HEK293 (cell line): ENCODE measurements at regions not wholly inside any gene's neighbourhood (a gene's known extent, or its start where the extent isn't known, plus 50 kb on each side); places are given as distances from the start of the nearest gene placed in this dataset.
"Not testable (repeated sequence)": the region's sequence is repeated elsewhere in the genome, so short reads cannot be mapped to it uniquely, and the experiment has no call there.

ENCODE experiments used
- CTCF ChIA-PET: fragments of 350-600 bp; formaldehyde crosslinking; extraction: SDS; loops from one replicate; lab custom pipeline; 2021; ENCODE audit warnings: antibody characterized with exemption; lab: Yijun Ruan, JAX
- POLR2A ChIA-PET: fragments of 300-600 bp; formaldehyde crosslinking; extraction: SDS; loops from one replicate; lab custom pipeline; 2020; ENCODE audit warnings: antibody characterized with exemption, inconsistent platforms; lab: Yijun Ruan, JAX
- H3K27ac ChIP-seq: fragments of 200-500 bp; sonication (Bioruptor generic); 2 replicates; pipeline ENCODE4 v1.5.1; 2014; ENCODE audit warnings: low read depth, low read length, control low read depth, inconsistent platforms; ENCODE audit errors: extremely low read depth
- H3K36me3 ChIP-seq, 2 experiments: fragments of 200-500 bp in 1 of 2; sonication (Bioruptor generic) in 1 of 2; 1 replicate in 1 of 2; 2 replicates in 1 of 2; pipeline ENCODE4 v1.5.1; 2014 to 2017; ENCODE audit warnings: inconsistent platforms in 2 of 2, low read length in 2 of 2; ENCODE audit not compliant: control insufficient read depth in 2 of 2, insufficient read depth in 1 of 2
- H3K4me1 ChIP-seq: fragments of 200-500 bp; sonication (Bioruptor generic); 2 replicates; pipeline ENCODE4 v1.5.1; 2014; ENCODE audit warnings: mild to moderate bottlenecking, low read length, inconsistent platforms; ENCODE audit not compliant: control insufficient read depth, insufficient read depth
- H3K4me3 ChIP-seq: 2 replicates; pipeline ENCODE4 v1.5.1; 2011; ENCODE audit warnings: low read depth, mild to moderate bottlenecking, control low read depth, low read length, moderate library complexity
- H3K9me3 ChIP-seq: fragments of 200-500 bp; sonication (Bioruptor generic); 2 replicates; pipeline ENCODE4 v1.5.1; 2014; ENCODE audit warnings: low read depth, low read length, inconsistent platforms; ENCODE audit not compliant: control insufficient read depth, insufficient read depth
- ATF2 ChIP-seq: fragments of 450-650 bp; formaldehyde crosslinking; IDR thresholded peaks from 2 replicates; pipeline ENCODE4 v1.5.1; 2016; ENCODE audit warnings: missing biosample characterization, missing genetic modification characterization, low read depth
- BCL6B ChIP-seq: fragments of 450-650 bp; formaldehyde crosslinking; IDR thresholded peaks from 2 replicates; pipeline ENCODE4 v1.5.1; 2017; ENCODE audit warnings: missing biosample characterization, missing genetic modification characterization
- GLI4 ChIP-seq: fragments of 450-650 bp; formaldehyde crosslinking; IDR thresholded peaks from 2 replicates; pipeline ENCODE4 v1.5.1; 2016; ENCODE audit warnings: missing biosample characterization, missing genetic modification characterization
- PRDM6 ChIP-seq: fragments of 450-650 bp; formaldehyde crosslinking; IDR thresholded peaks from 2 replicates; pipeline ENCODE4 v1.5.1; 2017; ENCODE audit warnings: missing biosample characterization, missing genetic modification characterization
- SP3 ChIP-seq: fragments of 450-650 bp; formaldehyde crosslinking; IDR thresholded peaks from 2 replicates; pipeline ENCODE4 v1.5.1; 2016; ENCODE audit warnings: missing biosample characterization, missing genetic modification characterization
- ZBTB21 ChIP-seq: fragments of 450-650 bp; formaldehyde crosslinking; IDR thresholded peaks from 2 replicates; pipeline ENCODE4 v1.5.1; 2017; ENCODE audit warnings: missing biosample characterization, missing genetic modification characterization
- ZBTB44 ChIP-seq: fragments of 450-650 bp; IDR thresholded peaks from 2 replicates; pipeline ENCODE4 v1.5.1; 2018; ENCODE audit warnings: missing biosample characterization, mild to moderate bottlenecking, missing genetic modification characterization
- ZBTB48 ChIP-seq: fragments of 450-650 bp; formaldehyde crosslinking; IDR thresholded peaks from 2 replicates; pipeline ENCODE4 v1.5.1; 2016; ENCODE audit warnings: missing biosample characterization, missing genetic modification characterization
- ZBTB6 ChIP-seq: fragments of 450-650 bp; formaldehyde crosslinking; IDR thresholded peaks from 2 replicates; pipeline ENCODE4 v1.5.1; 2017; ENCODE audit warnings: missing biosample characterization, missing genetic modification characterization
- ZFP37 ChIP-seq: fragments of 450-650 bp; formaldehyde crosslinking; IDR thresholded peaks from 2 replicates; pipeline ENCODE4 v1.5.1; 2016; ENCODE audit warnings: missing biosample characterization, missing genetic modification characterization
- ZNF223 ChIP-seq: fragments of 450-650 bp; formaldehyde crosslinking; IDR thresholded peaks from 2 replicates; pipeline ENCODE4 v1.5.1; 2016; ENCODE audit warnings: missing biosample characterization, missing genetic modification characterization
- ZNF239 ChIP-seq: fragments of 450-650 bp; formaldehyde crosslinking; IDR thresholded peaks from 2 replicates; pipeline ENCODE4 v1.5.1; 2016; ENCODE audit warnings: missing biosample characterization, missing genetic modification characterization
- ZNF37A ChIP-seq: fragments of 450-650 bp; IDR thresholded peaks from 2 replicates; pipeline ENCODE4 v1.5.1; 2018; ENCODE audit warnings: missing biosample characterization, missing genetic modification characterization
- ZNF394 ChIP-seq: fragments of 450-650 bp; formaldehyde crosslinking; IDR thresholded peaks from 2 replicates; pipeline ENCODE4 v1.5.1; 2016; ENCODE audit warnings: missing biosample characterization, missing genetic modification characterization, mild to moderate bottlenecking, moderate library complexity, borderline replicate concordance
- ZNF423 ChIP-seq: fragments of 450-650 bp; formaldehyde crosslinking; IDR thresholded peaks from 2 replicates; pipeline ENCODE4 v1.5.1; 2016; ENCODE audit warnings: missing biosample characterization, missing genetic modification characterization
- ZNF530 ChIP-seq: fragments of 450-650 bp; formaldehyde crosslinking; IDR thresholded peaks from 2 replicates; pipeline ENCODE4 v1.5.1; 2016; ENCODE audit warnings: low read depth, missing biosample characterization, missing genetic modification characterization
- ZNF549 ChIP-seq: fragments of 450-650 bp; IDR thresholded peaks from 2 replicates; pipeline ENCODE4 v1.5.1; 2018; ENCODE audit warnings: missing biosample characterization, missing genetic modification characterization, mild to moderate bottlenecking, inconsistent platforms, moderate library complexity
- ZNF560 ChIP-seq: fragments of 450-650 bp; formaldehyde crosslinking; IDR thresholded peaks from 2 replicates; pipeline ENCODE4 v1.5.1; 2017; ENCODE audit warnings: missing biosample characterization, missing genetic modification characterization, borderline replicate concordance
- ZNF561 ChIP-seq: fragments of 450-650 bp; IDR thresholded peaks from 2 replicates; pipeline ENCODE4 v1.5.1; 2018; ENCODE audit warnings: missing biosample characterization, missing genetic modification characterization, borderline replicate concordance
- ZNF580 ChIP-seq: fragments of 450-650 bp; formaldehyde crosslinking; IDR thresholded peaks from 2 replicates; pipeline ENCODE4 v1.5.1; 2016; ENCODE audit warnings: missing biosample characterization, missing genetic modification characterization
- ZNF692 ChIP-seq: fragments of 450-650 bp; formaldehyde crosslinking; IDR thresholded peaks from 2 replicates; pipeline ENCODE4 v1.5.1; 2016; ENCODE audit warnings: missing biosample characterization, missing genetic modification characterization
- ZNF776 ChIP-seq: fragments of 450-650 bp; formaldehyde crosslinking; IDR thresholded peaks from 2 replicates; pipeline ENCODE4 v1.5.0; 2017; ENCODE audit warnings: missing biosample characterization, missing genetic modification characterization, borderline replicate concordance
- ZNF830 ChIP-seq: fragments of 450-650 bp; IDR thresholded peaks from 2 replicates; pipeline ENCODE4 v1.5.0; 2018; ENCODE audit warnings: missing biosample characterization, missing genetic modification characterization, low read depth, mild to moderate bottlenecking, moderate library complexity

GRCh38 chr4:64642936-64643335, 233.7 kb upstream of the TECRL start (continued):
- TF ChIP-seq ZBTB21, result no peak
- no peak for TF ChIP-seq GLI4 (tag by site-specific recombination)
- TF ChIP-seq PRDM6 (tag by site-specific recombination), result no peak
- TF ChIP-seq ZNF580, result no peak
- no peak for TF ChIP-seq ZBTB48 (tag by site-specific recombination)
- TF ChIP-seq ZBTB44, result no peak
- TF ChIP-seq ZNF560, result no peak
- TF ChIP-seq, all 188 proteins: peak for 0

GRCh38 chr4:64640402-64640801, 231.2 kb upstream of the TECRL start:
- POLR2A ChIA-PET, H3K4me3 ChIP-seq, H3K9me3 ChIP-seq, H3K4me1 ChIP-seq, H3K27ac ChIP-seq, H3K36me3 ChIP-seq: not testable (repeated sequence)
- CTCF ChIA-PET, result interaction anchor here (0.7 kb wide), 1 partner anchor 17 kb away, joined by 3 read pairs; no protein-coding TSS in a partner anchor

- Histone ChIP-seq H3K27ac (no peak overlapping the region), H3K9me3 (no peaks in the 10 kb centered on the region), H3K36me3 (no peaks in the 10 kb centered on the region), H3K4me3 (no peak overlapping the region), H3K4me1 (no peaks in the 10 kb centered on the region)
- ChIA-PET CTCF (interaction anchor here (0.7 kb wide), 1 partner anchor 531 kb away, joined by 4 read pairs; no protein-coding TSS in a partner anchor), POLR2A (no interaction called here)
- TF ChIP-seq ZNF549 (tag by site-specific recombination), result no peak
- no peak for TF ChIP-seq ZNF37A (tag by site-specific recombination)
- TF ChIP-seq ZNF830 (tag by site-specific recombination), result no peak
- TF ChIP-seq ATF2 (tag by site-specific recombination), result no peak
- TF ChIP-seq SP3 (tag by site-specific recombination), result no peak
- TF ChIP-seq ZFP37, result no peak
- no peak for TF ChIP-seq ZNF423 (tag by site-specific recombination)
- no peak for TF ChIP-seq ZNF776 (tag by site-specific recombination)
- no peak for TF ChIP-seq ZBTB44
- TF ChIP-seq ZNF530 (tag by site-specific recombination), result no peak
- no peak for TF ChIP-seq ZNF223
- TF ChIP-seq ZBTB6 (tag by site-specific recombination), result no peak
- no peak for TF ChIP-seq ZNF692 (tag by site-specific recombination)
- TF ChIP-seq ZNF394, result no peak
- TF ChIP-seq ZNF239, result no peak
- no peak for TF ChIP-seq ZNF561 (tag by site-specific recombination)
- no peak for TF ChIP-seq BCL6B (tag by site-specific recombination)
- TF ChIP-seq, all 188 proteins: peak for 0
Measured at GRCh38 chr4:64625438-64625837, 216.2 kb upstream of the TECRL start.
